ENCODE measurements at regions not wholly inside any gene's neighbourhood (a gene's known extent, or its start where the extent isn't known, plus 50 kb on each side); places are given as distances from the start of the nearest gene placed in this dataset.

DNA sequence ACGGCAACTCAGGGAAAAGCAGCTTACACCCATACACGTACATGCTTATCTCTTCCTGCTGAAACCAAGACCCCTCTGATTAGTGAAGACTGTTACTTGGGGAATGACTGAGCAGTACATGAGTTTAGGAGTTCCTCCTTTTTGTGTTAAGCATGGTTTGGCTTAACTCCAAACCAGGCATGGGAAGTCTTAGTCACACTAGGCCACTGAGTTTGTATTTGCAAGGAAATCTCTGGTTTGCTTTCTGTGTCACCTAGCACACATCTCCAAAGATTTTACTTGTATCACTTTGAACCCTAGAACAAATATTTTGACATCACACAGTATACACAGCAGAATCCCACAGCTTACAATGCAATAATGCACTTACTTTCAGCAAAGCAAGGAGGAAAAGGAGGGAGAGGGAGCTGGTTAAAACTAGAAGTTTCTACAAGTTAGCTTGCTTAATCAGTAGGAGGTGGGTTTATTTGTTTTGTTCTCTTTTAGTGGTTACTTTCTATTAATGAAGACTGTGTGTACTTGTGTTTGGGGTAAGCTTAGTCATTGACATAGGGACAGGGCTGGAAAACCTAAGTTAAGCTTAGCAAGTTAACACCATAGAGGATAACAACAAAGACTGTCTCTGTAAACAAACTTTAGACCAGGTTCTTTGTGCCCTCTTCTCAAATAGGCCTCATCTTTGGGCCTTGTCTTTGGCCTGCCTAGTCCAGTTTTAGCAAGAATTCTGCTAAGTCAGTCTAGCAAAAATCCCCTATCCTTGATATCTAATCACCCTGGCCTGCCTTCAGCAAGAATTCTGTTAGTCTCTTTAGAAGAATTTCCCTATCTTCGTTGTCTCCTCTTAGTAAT lies 219.4 kb downstream of the MREG start (continued):
- TF ChIP-seq, protein P1, sequence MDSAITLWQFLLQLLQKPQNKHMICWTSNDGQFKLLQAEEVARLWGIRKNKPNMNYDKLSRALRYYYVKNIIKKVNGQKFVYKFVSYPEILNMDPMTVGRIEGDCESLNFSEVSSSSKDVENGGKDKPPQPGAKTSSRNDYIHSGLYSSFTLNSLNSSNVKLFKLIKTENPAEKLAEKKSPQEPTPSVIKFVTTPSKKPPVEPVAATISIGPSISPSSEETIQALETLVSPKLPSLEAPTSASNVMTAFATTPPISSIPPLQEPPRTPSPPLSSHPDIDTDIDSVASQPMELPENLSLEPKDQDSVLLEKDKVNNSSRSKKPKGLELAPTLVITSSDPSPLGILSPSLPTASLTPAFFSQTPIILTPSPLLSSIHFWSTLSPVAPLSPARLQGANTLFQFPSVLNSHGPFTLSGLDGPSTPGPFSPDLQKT (CRISPR knock-in tag; IDR thresholded peaks at IDR 0.05; ENCODE audit: borderline replicate concordance), result no peak
- TF ChIP-seq ZNF761 (CRISPR knock-in tag; conservative IDR thresholded peaks at IDR 0.05), result peak; percentile 67; the same call in 1 of the 2 replicates
- peak; percentile 98 for TF ChIP-seq TARDBP (CRISPR knock-in tag; IDR thresholded peaks at IDR 0.05)
- TF ChIP-seq ZNF83 (CRISPR knock-in tag; IDR thresholded peaks at IDR 0.05; ENCODE audit: borderline replicate concordance), result no peak
- TF ChIP-seq CBX1 (IDR thresholded peaks at IDR 0.05; ENCODE audit: low read depth), result no peak
- TF ChIP-seq, protein P2, sequence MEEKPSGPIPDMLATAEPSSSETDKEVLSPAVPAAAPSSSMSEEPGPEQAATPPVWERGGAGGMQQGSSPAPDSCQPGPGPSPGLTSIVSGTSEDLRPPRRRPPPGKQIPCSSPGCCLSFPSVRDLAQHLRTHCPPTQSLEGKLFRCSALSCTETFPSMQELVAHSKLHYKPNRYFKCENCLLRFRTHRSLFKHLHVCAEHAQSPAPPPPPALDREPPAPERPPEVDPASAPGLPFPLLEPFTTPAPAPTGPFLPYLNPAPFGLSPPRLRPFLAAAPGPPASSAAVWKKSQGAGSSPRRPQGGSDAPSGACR (CRISPR knock-in tag; IDR thresholded peaks at IDR 0.05), result peak; percentile 94; the same call in 1 of the 2 replicates
- 0 out of 2 replicates have a peak, but pooled peaks have one; percentile 33 for TF ChIP-seq ZNF589 (CRISPR knock-in tag; conservative IDR thresholded peaks at IDR 0.05)
- peak; percentile 96 for TF ChIP-seq MEF2D (CRISPR knock-in tag; IDR thresholded peaks at IDR 0.05)
- TF ChIP-seq, protein P3, sequence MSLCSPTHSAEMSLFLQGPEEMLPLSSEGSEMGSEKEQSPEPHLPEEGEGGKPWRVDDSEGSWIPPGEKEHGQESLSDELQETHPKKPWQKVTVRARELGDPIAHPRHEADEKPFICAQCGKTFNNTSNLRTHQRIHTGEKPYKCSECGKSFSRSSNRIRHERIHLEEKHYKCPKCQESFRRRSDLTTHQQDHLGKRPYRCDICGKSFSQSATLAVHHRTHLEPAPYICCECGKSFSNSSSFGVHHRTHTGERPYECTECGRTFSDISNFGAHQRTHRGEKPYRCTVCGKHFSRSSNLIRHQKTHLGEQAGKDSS (CRISPR knock-in tag; IDR thresholded peaks at IDR 0.05; ENCODE audit: borderline replicate concordance, low read depth), result no peak
- TF ChIP-seq KLF16 (CRISPR knock-in tag; IDR thresholded peaks at IDR 0.05), result peak in 1 of 2 experiments; percentile 95; a peak in 1 of 4 replicates
- TF ChIP-seq, protein P4, sequence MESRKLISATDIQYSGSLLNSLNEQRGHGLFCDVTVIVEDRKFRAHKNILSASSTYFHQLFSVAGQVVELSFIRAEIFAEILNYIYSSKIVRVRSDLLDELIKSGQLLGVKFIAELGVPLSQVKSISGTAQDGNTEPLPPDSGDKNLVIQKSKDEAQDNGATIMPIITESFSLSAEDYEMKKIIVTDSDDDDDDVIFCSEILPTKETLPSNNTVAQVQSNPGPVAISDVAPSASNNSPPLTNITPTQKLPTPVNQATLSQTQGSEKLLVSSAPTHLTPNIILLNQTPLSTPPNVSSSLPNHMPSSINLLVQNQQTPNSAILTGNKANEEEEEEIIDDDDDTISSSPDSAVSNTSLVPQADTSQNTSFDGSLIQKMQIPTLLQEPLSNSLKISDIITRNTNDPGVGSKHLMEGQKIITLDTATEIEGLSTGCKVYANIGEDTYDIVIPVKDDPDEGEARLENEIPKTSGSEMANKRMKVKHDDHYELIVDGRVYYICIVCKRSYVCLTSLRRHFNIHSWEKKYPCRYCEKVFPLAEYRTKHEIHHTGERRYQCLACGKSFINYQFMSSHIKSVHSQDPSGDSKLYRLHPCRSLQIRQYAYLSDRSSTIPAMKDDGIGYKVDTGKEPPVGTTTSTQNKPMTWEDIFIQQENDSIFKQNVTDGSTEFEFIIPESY (CRISPR knock-in tag; IDR thresholded peaks at IDR 0.05), result peak; percentile 37; the same call in 1 of the 2 replicates
- TF ChIP-seq, protein P5, sequence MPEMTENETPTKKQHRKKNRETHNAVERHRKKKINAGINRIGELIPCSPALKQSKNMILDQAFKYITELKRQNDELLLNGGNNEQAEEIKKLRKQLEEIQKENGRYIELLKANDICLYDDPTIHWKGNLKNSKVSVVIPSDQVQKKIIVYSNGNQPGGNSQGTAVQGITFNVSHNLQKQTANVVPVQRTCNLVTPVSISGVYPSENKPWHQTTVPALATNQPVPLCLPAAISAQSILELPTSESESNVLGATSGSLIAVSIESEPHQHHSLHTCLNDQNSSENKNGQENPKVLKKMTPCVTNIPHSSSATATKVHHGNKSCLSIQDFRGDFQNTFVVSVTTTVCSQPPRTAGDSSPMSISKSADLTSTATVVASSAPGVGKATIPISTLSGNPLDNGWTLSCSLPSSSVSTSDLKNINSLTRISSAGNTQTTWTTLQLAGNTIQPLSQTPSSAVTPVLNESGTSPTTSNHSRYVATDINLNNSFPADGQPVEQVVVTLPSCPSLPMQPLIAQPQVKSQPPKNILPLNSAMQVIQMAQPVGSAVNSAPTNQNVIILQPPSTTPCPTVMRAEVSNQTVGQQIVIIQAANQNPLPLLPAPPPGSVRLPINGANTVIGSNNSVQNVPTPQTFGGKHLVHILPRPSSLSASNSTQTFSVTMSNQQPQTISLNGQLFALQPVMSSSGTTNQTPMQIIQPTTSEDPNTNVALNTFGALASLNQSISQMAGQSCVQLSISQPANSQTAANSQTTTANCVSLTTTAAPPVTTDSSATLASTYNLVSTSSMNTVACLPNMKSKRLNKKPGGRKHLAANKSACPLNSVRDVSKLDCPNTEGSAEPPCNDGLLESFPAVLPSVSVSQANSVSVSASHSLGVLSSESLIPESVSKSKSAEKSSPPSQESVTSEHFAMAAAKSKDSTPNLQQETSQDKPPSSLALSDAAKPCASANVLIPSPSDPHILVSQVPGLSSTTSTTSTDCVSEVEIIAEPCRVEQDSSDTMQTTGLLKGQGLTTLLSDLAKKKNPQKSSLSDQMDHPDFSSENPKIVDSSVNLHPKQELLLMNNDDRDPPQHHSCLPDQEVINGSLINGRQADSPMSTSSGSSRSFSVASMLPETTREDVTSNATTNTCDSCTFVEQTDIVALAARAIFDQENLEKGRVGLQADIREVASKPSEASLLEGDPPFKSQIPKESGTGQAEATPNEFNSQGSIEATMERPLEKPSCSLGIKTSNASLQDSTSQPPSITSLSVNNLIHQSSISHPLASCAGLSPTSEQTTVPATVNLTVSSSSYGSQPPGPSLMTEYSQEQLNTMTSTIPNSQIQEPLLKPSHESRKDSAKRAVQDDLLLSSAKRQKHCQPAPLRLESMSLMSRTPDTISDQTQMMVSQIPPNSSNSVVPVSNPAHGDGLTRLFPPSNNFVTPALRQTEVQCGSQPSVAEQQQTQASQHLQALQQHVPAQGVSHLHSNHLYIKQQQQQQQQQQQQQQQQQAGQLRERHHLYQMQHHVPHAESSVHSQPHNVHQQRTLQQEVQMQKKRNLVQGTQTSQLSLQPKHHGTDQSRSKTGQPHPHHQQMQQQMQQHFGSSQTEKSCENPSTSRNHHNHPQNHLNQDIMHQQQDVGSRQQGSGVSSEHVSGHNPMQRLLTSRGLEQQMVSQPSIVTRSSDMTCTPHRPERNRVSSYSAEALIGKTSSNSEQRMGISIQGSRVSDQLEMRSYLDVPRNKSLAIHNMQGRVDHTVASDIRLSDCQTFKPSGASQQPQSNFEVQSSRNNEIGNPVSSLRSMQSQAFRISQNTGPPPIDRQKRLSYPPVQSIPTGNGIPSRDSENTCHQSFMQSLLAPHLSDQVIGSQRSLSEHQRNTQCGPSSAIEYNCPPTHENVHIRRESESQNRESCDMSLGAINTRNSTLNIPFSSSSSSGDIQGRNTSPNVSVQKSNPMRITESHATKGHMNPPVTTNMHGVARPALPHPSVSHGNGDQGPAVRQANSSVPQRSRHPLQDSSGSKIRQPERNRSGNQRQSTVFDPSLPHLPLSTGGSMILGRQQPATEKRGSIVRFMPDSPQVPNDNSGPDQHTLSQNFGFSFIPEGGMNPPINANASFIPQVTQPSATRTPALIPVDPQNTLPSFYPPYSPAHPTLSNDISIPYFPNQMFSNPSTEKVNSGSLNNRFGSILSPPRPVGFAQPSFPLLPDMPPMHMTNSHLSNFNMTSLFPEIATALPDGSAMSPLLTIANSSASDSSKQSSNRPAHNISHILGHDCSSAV (CRISPR knock-in tag; IDR thresholded peaks at IDR 0.05; ENCODE audit: borderline replicate concordance), result no peak
- TF ChIP-seq ATRX (CRISPR knock-in tag; IDR thresholded peaks at IDR 0.05; ENCODE audit: borderline replicate concordance), result no peak
- peak; percentile 97 for TF ChIP-seq FOSL2 (CRISPR knock-in tag; IDR thresholded peaks at IDR 0.05)
- TF ChIP-seq ZNF772 (CRISPR knock-in tag; IDR thresholded peaks at IDR 0.05), result peak; percentile 69; the same call in 1 of the 2 replicates

All from HepG2 (cell line).